ENCODE measurements at regions not wholly inside any gene's neighbourhood (a gene's known extent, or its start where the extent isn't known, plus 50 kb on each side); places are given as distances from the start of the nearest gene placed in this dataset.

GRCh38 chr11:115699733-115700132 is 195.5 kb upstream of the CADM1 start:
- H3K9me3 ChIP-seq (ENCODE audit: control insufficient read depth, insufficient read depth, low read depth, low read length) = no peaks in the 10 kb centered on the region
- POLR2A ChIA-PET = no interaction called here
- H3K4me1 ChIP-seq (ENCODE audit: control insufficient read depth, insufficient read depth, low read length) = no peaks in the 10 kb centered on the region
- intact Hi-C loops (cut with micrococcal nuclease; ENCODE audit: unreplicated experiment) (no loop called here), in situ Hi-C loops (cut with HindIII; ENCODE audit: low pct_unique_long_range_greater_than_20kb, low sequenced_read_pairs) (no loop called here)
- BruUV-seq (replicated peaks) = no TSS peak
- ATAC-seq (no peak), DNase-seq (ENCODE audit: low read depth, low spot score) (no peak)
- TF ChIP-seq POLR2AphosphoS5 (IDR thresholded peaks at IDR 0.05; ENCODE audit: low read depth, low read length) = no peak
- TF ChIP-seq SIN3A (IDR thresholded peaks at IDR 0.05; ENCODE audit: borderline replicate concordance, insufficient read depth, low read depth, low read length) = no peak
- TF ChIP-seq CTCF (IDR thresholded peaks at IDR 0.05) = no peak
- no peak for TF ChIP-seq TCF7L2 (IDR thresholded peaks at IDR 0.05; ENCODE audit: low read depth, low read length)
- no peak for TF ChIP-seq REST (IDR thresholded peaks at IDR 0.05; ENCODE audit: insufficient read depth in 1 of 2, low read depth in 2 of 2, low read length in 1 of 2)
- H3K27ac ChIP-seq (ENCODE audit: low read length) = no peak overlapping the region
- CTCF ChIA-PET = no interaction called here
- no peaks in the 10 kb centered on the region for H3K27me3 ChIP-seq (ENCODE audit: control insufficient read depth, insufficient read depth, low read length)
- no peaks in the 10 kb centered on the region for H3K36me3 ChIP-seq (ENCODE audit: control insufficient read depth, insufficient read depth, low read length)
- no peak overlapping the region for H3K4me3 ChIP-seq (ENCODE audit: low read depth in 2 of 2, low read length in 2 of 2)

- POLR2A ChIA-PET = no interaction called here
- Histone ChIP-seq H3K27me3 (ENCODE audit: control insufficient read depth, insufficient read depth, low read length) (no peaks in the 10 kb centered on the region), H3K9me3 (ENCODE audit: control insufficient read depth, insufficient read depth, low read depth, low read length) (no peaks in the 10 kb centered on the region), H3K27ac (ENCODE audit: low read length) (no peak overlapping the region), H3K4me1 (ENCODE audit: control insufficient read depth, insufficient read depth, low read length) (no peaks in the 10 kb centered on the region), H3K36me3 (ENCODE audit: control insufficient read depth, insufficient read depth, low read length) (no peaks in the 10 kb centered on the region), H3K4me3 (ENCODE audit: low read depth in 2 of 2, low read length in 2 of 2) (no peak overlapping the region)
- in situ Hi-C loops (cut with HindIII; ENCODE audit: low pct_unique_long_range_greater_than_20kb, low sequenced_read_pairs) (no loop called here), intact Hi-C loops (cut with micrococcal nuclease; ENCODE audit: unreplicated experiment) (no loop called here)
- TF ChIP-seq POLR2AphosphoS5 (IDR thresholded peaks at IDR 0.05; ENCODE audit: low read depth, low read length) (no peak), SIN3A (IDR thresholded peaks at IDR 0.05; ENCODE audit: borderline replicate concordance, insufficient read depth, low read depth, low read length) (no peak), TCF7L2 (IDR thresholded peaks at IDR 0.05; ENCODE audit: low read depth, low read length) (no peak), REST (IDR thresholded peaks at IDR 0.05; ENCODE audit: insufficient read depth in 1 of 2, low read depth in 2 of 2, low read length in 1 of 2) (no peak), CTCF (IDR thresholded peaks at IDR 0.05) (no peak)
- BruUV-seq (replicated peaks) = no TSS peak
- CTCF ChIA-PET = no interaction called here
- DNase-seq (ENCODE audit: low read depth, low spot score) = no peak
- no peak for ATAC-seq
Observed at GRCh38 chr11:115699326-115699725, 195.1 kb upstream of the CADM1 start.
